Daoy (cell line): ENCODE measurements at regions not wholly inside any gene's neighbourhood (a gene's known extent, or its start where the extent isn't known, plus 50 kb on each side); places are given as distances from the start of the nearest gene placed in this dataset.

Experiments used
- DNase-seq: peaks from one replicate; pipeline ENCODE4 v3.0.0-alpha.2; 2015; ENCODE audit warnings: low read depth

GRCh38 chr9:86830356-86830755 is 117.0 kb downstream of the GAS1 start:
- no peak for DNase-seq

GRCh38 chr9:86829496-86830046 is 117.7 kb downstream of the GAS1 start:
- no peak for DNase-seq

- DNase-seq = no peak
Observed at GRCh38 chr9:86828631-86829030, 118.7 kb downstream of the GAS1 start.

- no peak for DNase-seq
Observed at GRCh38 chr9:86827893-86828292, 119.4 kb downstream of the GAS1 start.

- no peak for DNase-seq
Observed at GRCh38 chr9:86825299-86825698, 122.0 kb downstream of the GAS1 start.

- DNase-seq = no peak
Observed at GRCh38 chr9:86822006-86822801, 125.1 kb downstream of the GAS1 start.

- DNase-seq = no peak
Observed at GRCh38 chr9:86821006-86821845, 126.1 kb downstream of the GAS1 start.

- DNase-seq = no peak
Observed at GRCh38 chr9:86819552-86819951, 127.8 kb downstream of the GAS1 start.

GRCh38 chr9:86818636-86819035 is 128.7 kb downstream of the GAS1 start:
- DNase-seq = no peak

GRCh38 chr9:86816868-86817267 is 130.4 kb downstream of the GAS1 start:
- DNase-seq = no peak

GRCh38 chr9:86816366-86816765 is 130.9 kb downstream of the GAS1 start:
- DNase-seq = no peak

- no peak for DNase-seq
Observed at GRCh38 chr9:86812616-86813015, 134.7 kb downstream of the GAS1 start.

- no peak for DNase-seq
Observed at GRCh38 chr9:86809759-86810367, 137.4 kb downstream of the GAS1 start.

GRCh38 chr9:86809151-86809550 is 138.2 kb downstream of the GAS1 start:
- no peak for DNase-seq

GRCh38 chr9:86807367-86807976 is 139.8 kb downstream of the GAS1 start:
- no peak for DNase-seq

GRCh38 chr9:86804011-86804410 is 143.3 kb downstream of the GAS1 start:
- DNase-seq = no peak

GRCh38 chr9:86802900-86803673 is 144.2 kb downstream of the GAS1 start:
- no peak for DNase-seq

GRCh38 chr9:86801246-86801645 is 146.1 kb downstream of the GAS1 start:
- DNase-seq = no peak

- DNase-seq = no peak
Observed at GRCh38 chr9:86800681-86801080, 146.6 kb downstream of the GAS1 start.

GRCh38 chr9:86798966-86799365 is 148.3 kb downstream of the GAS1 start:
- DNase-seq = no peak

GRCh38 chr9:86796666-86797065 is 150.6 kb downstream of the GAS1 start:
- no peak for DNase-seq
